Transverse colon (tissue), 4 donors: ENCODE measurements at regions not wholly inside any gene's neighbourhood (a gene's known extent, or its start where the extent isn't known, plus 50 kb on each side); places are given as distances from the start of the nearest gene placed in this dataset.

ENCODE experiments used
- DNase-seq: peaks from one replicate; pipeline ENCODE4 v3.0.0-alpha.2; 2019
- H3K27ac ChIP-seq, 4 donors: fragments of 200-600 bp; sonication (generic); 2 replicates each; pipeline ENCODE4 v1.5.1; 2016 to 2018; ENCODE audit warnings: inconsistent platforms in 4 of 4
- H3K27me3 ChIP-seq: fragments of 200-600 bp; sonication (generic); 2 replicates; pipeline ENCODE4 v1.5.1; 2017; ENCODE audit warnings: inconsistent platforms
- H3K36me3 ChIP-seq, 4 donors: fragments of 200-600 bp; sonication (generic); 2 replicates each; pipeline ENCODE4 v1.5.1; 2017 to 2019; ENCODE audit warnings: inconsistent platforms in 4 of 4
- H3K4me1 ChIP-seq, 4 donors: fragments of 200-600 bp; sonication (generic); 2 replicates each; pipeline ENCODE4 v1.5.1; 2017 to 2020; ENCODE audit warnings: inconsistent platforms in 4 of 4
- H3K4me3 ChIP-seq, 4 donors: fragments of 200-600 bp; sonication (generic); 1 replicate in 1 of 4; 2 replicates in 3 of 4; pipeline versions ENCODE4 v1.5.1 to v1.6.1; 2017 to 2019; ENCODE audit warnings: inconsistent platforms in 4 of 4
- H3K9me3 ChIP-seq, 2 donors: fragments of 200-600 bp; sonication (generic); 2 replicates each; pipeline ENCODE4 v1.5.1; 2017 to 2019; ENCODE audit warnings: inconsistent platforms in 2 of 2
- CTCF ChIP-seq, 5 experiments: fragments of 200-600 bp in 3 of 5; fragments of 450-650 bp in 2 of 5; sonication (generic) in 3 of 5; IDR thresholded peaks; 1 replicate in 2 of 5; 2 replicates in 3 of 5; pipeline ENCODE4 v1.5.1; 2016 to 2017; ENCODE audit warnings: antibody characterized with exemption in 5 of 5, inconsistent platforms in 3 of 5, mild to moderate bottlenecking in 2 of 5, moderate library complexity in 1 of 5
- EP300 ChIP-seq: sonication (generic); formaldehyde crosslinking; IDR thresholded peaks from one replicate; pipeline ENCODE4 v1.6.1; 2017; ENCODE audit warnings: antibody characterized with exemption, low read depth
- POLR2A ChIP-seq: fragments of 450-650 bp; IDR thresholded peaks from one replicate; pipeline ENCODE4 v1.6.1; 2016; ENCODE audit warnings: antibody characterized with exemption, mild to moderate bottlenecking, moderate library complexity
- POLR2AphosphoS5 ChIP-seq, 3 donors: sonication (generic); formaldehyde crosslinking; IDR thresholded peaks; one replicate each; pipeline ENCODE4 v1.6.1; 2016; ENCODE audit warnings: antibody characterized with exemption in 3 of 3
- WGBS, 2 donors: methylation state at CpG; one replicate each; pipeline ENCODE4 v1.1.5; 2018; ENCODE audit warnings: low coverage in 1 of 2; 5-methylcytosine and 5-hydroxymethylcytosine counted together
- in situ Hi-C, 4 donors: fragments of 200-750 bp; cut with MboI; loops; one replicate each; pipeline versions ENCODE4 v1.15.0 to v1.15.1; 2017; ENCODE audit warnings: low sequenced_read_pairs in 3 of 4, low pct_ligation_motif_present in 1 of 4, low pct_unique_long_range_greater_than_20kb in 1 of 4
- intact Hi-C: fragments of 100-400 bp; cut with DNase I; formaldehyde crosslinking; loops from one replicate; pipeline ENCODE4 v1.15.1; 2023; ENCODE audit warnings: low total_unique reads

DNA sequence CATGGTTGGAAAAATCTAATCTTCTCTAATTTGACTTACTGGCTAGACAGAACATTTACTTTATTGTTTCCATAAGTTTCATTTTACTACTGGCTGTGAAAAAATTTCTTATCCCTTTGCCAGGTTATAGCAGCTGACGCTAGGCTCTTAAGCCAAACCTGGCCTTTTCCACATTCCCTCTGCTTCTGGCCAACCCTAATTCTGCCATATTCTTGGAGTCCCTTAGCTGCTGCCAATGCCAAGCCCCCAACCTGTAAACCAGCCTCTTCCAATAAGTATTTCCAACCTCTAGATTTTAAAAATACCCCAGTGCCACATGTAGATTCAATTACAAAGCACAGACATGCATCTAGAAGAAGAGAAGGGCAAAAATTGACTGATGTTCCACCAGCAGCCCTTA is 452.3 kb upstream of the MEX3C start:
- in situ Hi-C loops, result loop anchor here in 2 of 4 donors (25.0 kb wide), 1 partner anchor 638 kb away; no protein-coding TSS in a partner anchor
- Histone ChIP-seq H3K27ac (no peak overlapping the region), H3K36me3 (no peaks in the 10 kb centered on the region), H3K9me3 (no peaks in the 10 kb centered on the region), H3K4me3 (no peak overlapping the region), H3K4me1 (no peaks in the 10 kb centered on the region), H3K27me3 (no peaks in the 10 kb centered on the region)
- intact Hi-C loops, result no loop called here
- TF ChIP-seq EP300, result no peak
- no peak for TF ChIP-seq CTCF (IDR thresholded peaks at IDR 0.05)
- no peak for TF ChIP-seq POLR2A
- no peak for TF ChIP-seq POLR2AphosphoS5 (IDR thresholded peaks at IDR 0.05)
- DNase-seq, result no peak
- WGBS, 2 donors, result 70 to 75% methylated on average over 1 of the region's 1 CpG

- no peak for TF ChIP-seq POLR2AphosphoS5 (IDR thresholded peaks at IDR 0.05)
- TF ChIP-seq POLR2A, result no peak
- TF ChIP-seq EP300, result no peak
- TF ChIP-seq CTCF (IDR thresholded peaks at IDR 0.05), result no peak
- Histone ChIP-seq H3K27ac (no peak overlapping the region), H3K4me3 (no peak overlapping the region), H3K4me1 (no peaks in the 10 kb centered on the region), H3K9me3 (no peaks in the 10 kb centered on the region), H3K36me3 (no peaks in the 10 kb centered on the region), H3K27me3 (no peaks in the 10 kb centered on the region)
- 68% methylated on average over 2 of the region's 2 CpGs; no CpG with 5 or more reads in 1 of the 2 donors for WGBS, 2 donors
- DNase-seq, result no peak
- in situ Hi-C loops, result loop anchor here in 2 of 4 donors (25.0 kb wide), 1 partner anchor 636 kb away; no protein-coding TSS in a partner anchor
- intact Hi-C loops, result no loop called here
Measured at GRCh38 chr18:51651761-51652160, 454.3 kb upstream of the MEX3C start.

- in situ Hi-C loops, result loop anchor here in 2 of 4 donors (25.0 kb wide), 1 partner anchor 634 kb away; no protein-coding TSS in a partner anchor
- Histone ChIP-seq H3K36me3 (no peaks in the 10 kb centered on the region), H3K27me3 (no peaks in the 10 kb centered on the region), H3K9me3 (no peaks in the 10 kb centered on the region), H3K4me3 (no peak overlapping the region), H3K4me1 (no peaks in the 10 kb centered on the region), H3K27ac (no peak overlapping the region)
- intact Hi-C loops, result no loop called here
- no peak for TF ChIP-seq EP300
- no peak for TF ChIP-seq POLR2AphosphoS5 (IDR thresholded peaks at IDR 0.05)
- TF ChIP-seq CTCF (IDR thresholded peaks at IDR 0.05), result no peak
- TF ChIP-seq POLR2A, result no peak
- no peak for DNase-seq
- 73 to 78% methylated on average over 3 of the region's 3 CpGs for WGBS, 2 donors
Measured at GRCh38 chr18:51653507-51654213, 456.2 kb upstream of the MEX3C start.

DNA sequence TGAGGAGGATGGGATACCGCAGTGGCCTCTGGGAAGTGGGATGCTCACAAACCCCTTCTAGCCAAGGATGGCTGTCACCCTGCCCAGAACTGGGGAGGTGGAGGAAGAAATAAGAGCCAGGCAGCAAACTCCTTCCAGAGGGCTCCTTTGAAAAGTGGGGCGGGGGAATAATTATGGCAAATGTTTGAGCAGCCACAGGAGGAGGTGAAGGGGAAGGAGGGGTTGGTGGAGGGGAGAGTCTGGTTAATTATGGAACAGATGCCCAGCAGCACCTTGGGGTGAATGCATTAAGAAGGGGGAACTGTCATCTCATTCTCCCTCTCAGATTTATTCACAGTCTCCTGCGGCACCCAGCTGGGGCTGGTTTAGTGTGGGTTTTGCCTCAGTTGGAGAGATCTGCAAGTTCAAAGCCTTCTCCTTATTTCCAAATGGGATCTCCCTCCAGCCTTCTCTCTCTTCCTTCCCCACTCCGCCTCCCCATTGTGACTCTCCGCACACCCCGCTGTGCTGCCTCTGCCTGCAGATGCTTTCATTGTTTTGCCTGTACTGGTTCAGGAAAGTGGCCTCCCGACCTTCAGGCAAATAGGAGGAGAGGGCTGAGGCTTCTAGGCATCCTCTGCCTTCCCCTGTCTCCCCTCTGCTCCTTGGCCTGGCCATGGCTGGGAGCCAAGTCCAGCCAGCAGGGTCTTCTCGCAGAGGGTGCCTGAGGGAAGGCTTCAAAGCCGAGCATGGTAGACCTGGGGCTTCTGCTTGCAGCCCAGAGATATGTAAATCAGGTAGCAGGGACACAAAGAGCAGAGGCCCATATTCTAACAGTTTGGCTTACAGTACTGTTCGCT is 457.2 kb upstream of the MEX3C start:
- Histone ChIP-seq H3K4me1 (no peaks in the 10 kb centered on the region), H3K4me3 (no peak overlapping the region), H3K36me3 (no peaks in the 10 kb centered on the region), H3K27ac (no peak overlapping the region), H3K9me3 (no peaks in the 10 kb centered on the region), H3K27me3 (no peaks in the 10 kb centered on the region)
- intact Hi-C loops, result no loop called here
- DNase-seq, result no peak
- in situ Hi-C loops, result loop anchor here in 2 of 4 donors (25.0 kb wide), 1 partner anchor 633 kb away; no protein-coding TSS in a partner anchor
- TF ChIP-seq POLR2A (no peak), POLR2AphosphoS5 (IDR thresholded peaks at IDR 0.05) (no peak), CTCF (IDR thresholded peaks at IDR 0.05) (no peak), EP300 (no peak)
- WGBS, 2 donors, result 53 to 61% methylated on average over 2 to 10 of the region's 10 CpGs
